GM19035 (cell line): ENCODE measurements at regions not wholly inside any gene's neighbourhood (a gene's known extent, or its start where the extent isn't known, plus 50 kb on each side); places are given as distances from the start of the nearest gene placed in this dataset.
"Not testable (repeated sequence)": the region's sequence is repeated elsewhere in the genome, so short reads cannot be mapped to it uniquely, and the experiment has no call there.

Source experiments
- ATAC-seq: cut with Tn5 transposase; IDR thresholded peaks from one replicate; pipeline ENCODE4 v1.9.1; 2021; ENCODE audit not compliant: unreplicated experiment

DNA sequence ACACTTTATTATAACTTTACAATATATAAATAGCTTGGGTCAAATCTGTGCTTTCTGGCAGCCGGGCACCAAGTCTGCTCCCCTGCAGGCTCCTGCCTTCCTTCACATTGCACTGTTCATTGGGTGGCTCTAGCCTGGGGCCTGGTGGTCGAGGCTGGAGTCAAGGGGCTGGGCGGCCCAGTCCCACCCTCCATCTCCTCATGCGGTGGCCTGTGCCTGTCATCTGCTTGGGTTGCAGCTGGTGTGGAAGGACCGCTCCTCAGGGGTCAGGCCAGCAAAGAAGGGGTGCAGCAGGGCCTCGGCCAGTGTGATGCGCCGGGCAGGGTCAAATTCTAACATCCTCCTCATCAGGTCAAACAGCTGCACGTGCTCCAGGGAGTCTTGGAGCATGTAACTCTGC, 106.7 kb upstream of the SLC24A2 start:
- ATAC-seq: not testable (repeated sequence)

DNA sequence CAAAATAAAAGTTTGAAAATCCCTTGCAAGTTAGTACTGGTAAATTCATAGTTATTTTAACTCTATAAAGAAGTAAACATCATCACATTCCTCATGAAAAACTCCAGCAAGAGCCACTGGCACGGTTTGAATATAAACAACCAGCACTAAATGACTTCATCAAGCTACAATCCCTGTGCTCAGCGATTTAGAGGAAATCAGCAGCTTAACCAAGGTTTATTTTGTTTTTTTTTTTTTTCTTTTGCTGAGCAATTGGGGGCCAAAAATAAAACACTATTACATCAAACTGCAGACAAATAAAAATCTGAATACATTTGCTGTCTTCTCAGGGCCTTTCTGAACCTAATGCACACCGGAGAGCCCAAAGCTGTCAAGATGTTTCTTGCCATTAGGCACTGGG, 106.2 kb upstream of the SLC24A2 start:
- no peak for ATAC-seq

DNA sequence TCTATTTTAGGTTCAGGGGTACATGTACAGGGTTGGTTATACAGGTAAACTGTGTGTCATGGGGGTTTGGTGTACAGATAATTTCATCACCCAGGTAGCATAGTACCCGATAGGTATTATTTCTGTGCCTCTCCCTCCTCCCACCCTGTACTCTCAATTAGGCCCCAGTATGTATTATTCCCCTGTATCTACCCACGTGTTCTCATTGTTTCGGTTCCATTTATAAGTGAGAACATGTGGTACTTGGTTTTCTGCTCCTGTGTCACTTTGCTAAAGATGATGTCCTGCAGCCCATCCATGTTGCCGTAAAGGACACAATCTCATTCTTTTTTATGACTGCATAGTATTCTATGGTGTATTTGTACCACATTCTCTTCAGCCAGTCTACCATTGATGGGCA, 96.8 kb upstream of the SLC24A2 start:
- ATAC-seq: no peak

DNA sequence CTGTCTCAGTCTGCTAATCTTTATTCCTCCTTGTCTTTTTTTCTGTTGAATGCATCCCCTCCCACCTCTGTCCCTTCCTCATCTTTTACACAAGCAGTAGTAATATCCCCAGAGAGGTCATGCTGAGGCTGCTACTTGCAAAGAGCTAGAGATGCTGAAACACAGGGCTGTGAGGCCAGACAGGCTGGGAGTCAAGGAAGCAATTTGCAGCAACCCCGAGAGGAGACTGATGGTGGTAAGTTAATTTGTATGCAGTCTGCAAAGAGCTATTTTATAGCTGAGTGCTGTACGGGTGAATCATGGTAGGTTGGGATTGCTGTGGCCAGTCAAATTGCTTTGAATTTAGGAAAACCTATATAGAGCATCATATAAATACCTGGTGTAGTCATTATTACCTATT, 90.2 kb upstream of the SLC24A2 start:
- no peak for ATAC-seq

DNA sequence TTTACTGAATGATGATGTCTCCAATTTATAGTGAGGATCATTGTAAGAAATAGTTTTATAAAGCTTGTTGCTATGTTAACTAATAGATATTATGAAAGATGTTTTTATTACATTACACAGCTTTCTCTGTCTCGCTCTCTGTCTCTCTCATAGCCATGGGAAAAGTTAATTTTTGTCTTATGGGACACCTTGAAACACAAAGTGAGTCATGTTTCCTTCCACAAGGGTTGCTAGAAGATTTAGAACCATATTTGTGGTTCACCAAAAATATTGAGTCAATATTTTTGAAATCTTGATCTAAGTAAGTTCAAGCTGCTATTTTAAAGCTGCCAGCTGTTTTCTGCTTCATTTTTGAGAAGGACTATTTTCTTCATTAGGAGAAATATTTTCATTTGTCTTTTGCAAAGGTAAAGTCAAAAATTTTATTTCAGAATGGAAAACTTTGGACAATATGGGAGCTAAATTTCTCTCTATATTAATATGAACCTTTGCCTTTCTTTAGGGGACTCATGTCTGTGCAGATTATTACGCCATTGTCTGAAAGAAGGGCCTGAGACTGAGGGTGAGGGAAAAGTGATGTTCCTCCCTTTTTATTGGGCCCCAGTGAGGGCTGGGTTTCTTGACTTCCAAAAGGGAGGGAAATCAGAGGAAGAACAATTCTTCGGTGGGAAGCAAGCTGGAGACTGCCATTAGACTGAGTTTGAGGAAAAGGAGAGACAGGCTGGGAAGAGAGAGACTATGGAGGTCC, 87.9 kb upstream of the SLC24A2 start:
- no peak for ATAC-seq

DNA sequence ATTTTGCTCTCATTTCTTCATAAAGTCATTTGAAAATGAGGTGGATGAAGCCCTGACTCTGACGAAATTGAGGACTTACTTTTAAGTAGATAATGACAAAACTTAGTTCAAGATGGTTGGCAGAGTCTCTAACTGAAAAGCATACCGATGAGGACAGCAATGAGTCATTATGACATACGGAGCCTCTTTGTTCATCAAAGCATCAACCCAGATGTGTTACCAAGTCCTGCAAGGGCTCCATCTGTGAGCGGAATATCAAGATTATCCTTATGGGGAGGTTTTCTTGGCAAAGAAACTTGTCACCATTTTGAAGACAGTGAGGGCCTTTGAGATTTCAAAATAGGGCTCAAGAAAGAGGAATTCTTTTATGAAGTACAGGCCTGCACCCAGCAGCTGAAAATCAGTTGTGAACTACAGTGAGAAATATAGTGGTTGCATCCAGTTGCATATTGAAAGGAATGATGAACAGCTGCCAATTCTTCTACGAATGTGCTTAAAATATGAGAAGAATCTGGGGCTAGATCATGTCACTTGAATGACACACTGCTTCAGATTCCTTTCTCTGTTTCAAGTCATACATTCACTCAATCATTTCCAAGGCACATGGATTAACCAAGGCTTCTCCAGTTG, 86.6 kb upstream of the SLC24A2 start:
- ATAC-seq: no peak

DNA sequence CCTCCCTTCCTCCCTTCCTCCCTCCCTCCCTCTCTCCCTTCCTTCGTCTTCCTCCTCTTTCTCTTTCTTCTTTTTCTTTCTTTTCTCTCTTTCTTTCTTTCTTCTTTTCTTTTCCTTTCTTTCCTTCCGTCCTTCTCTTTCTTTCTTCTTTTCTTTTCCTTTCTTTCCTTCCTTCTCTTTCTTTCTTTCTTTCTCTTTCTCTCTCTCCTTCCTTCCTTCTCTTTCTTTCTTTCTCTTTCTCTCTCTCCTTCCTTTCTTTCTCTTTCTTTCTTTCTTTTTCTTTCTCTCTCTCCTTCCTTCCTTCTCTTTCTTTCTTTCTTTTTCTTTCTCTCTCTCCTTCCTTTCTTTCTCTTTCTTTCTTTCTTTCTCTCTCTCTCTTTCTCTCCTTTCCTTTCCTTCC, 84.4 kb upstream of the SLC24A2 start:
- ATAC-seq: not testable (repeated sequence)

DNA sequence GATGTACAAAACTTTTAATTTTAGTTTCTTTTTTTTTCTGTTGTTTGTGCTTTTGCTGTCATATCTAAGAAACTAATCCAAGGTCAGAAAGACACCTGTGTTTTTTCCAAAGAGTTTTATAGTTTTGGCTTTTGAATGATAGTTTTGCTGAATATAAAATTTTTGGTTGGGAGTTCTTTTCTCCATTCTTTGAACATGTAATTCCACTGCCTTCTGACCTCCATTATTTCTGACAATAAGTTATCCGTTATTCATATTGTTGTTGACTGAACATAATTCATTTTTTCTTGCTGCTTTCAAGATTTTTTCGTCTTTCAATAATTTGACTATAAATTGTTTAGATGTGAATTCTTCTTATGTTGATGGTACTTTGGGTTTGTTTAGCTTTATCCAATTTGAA, 82.2 kb upstream of the SLC24A2 start:
- no peak for ATAC-seq

- ATAC-seq: no peak
Measured at GRCh38 chr9:19840953-19841352, 52.1 kb upstream of the SLC24A2 start.
